A549 (cell line): ENCODE measurements at regions not wholly inside any gene's neighbourhood (a gene's known extent, or its start where the extent isn't known, plus 50 kb on each side); places are given as distances from the start of the nearest gene placed in this dataset.

Experiments
- ATAC-seq, 2 experiments: fragments of 200-7000 bp in 1 of 2; fragments of >200 bp in 1 of 2; cut with Nextera tagmentation in 1 of 2; cut with Tn5 transposase in 1 of 2; 3 replicates each; pipeline versions ENCODE4 v1.8.0 to v1.9.1; 2018 to 2020; ENCODE audit warnings: mild to moderate bottlenecking in 1 of 2, moderate library complexity in 1 of 2
- CTCF ChIA-PET: fragments of 300-600 bp; sonication (Branson Sonifier 250); formaldehyde crosslinking; extraction: SDS; loops from one replicate; lab custom pipeline; 2021; ENCODE audit warnings: antibody characterized with exemption, inconsistent platforms; lab: Yijun Ruan, JAX
- POLR2A ChIA-PET: fragments of 350-600 bp; formaldehyde crosslinking; extraction: SDS; loops from one replicate; lab custom pipeline; 2021; ENCODE audit warnings: antibody characterized with exemption, inconsistent platforms; lab: Yijun Ruan, JAX
- DNase-seq, 2 experiments: peaks; one replicate each; pipeline versions ENCODE4 v3.0.0 to v3.0.0-alpha.2; 2011 to 2016; ENCODE audit warnings: low read depth in 1 of 2, low spot score in 1 of 2
- FAIRE-seq: peaks from 2 replicates; lab custom pipeline; 2011; peaks lifted over from hg19 to GRCh38; lab: Jason Lieb, UNC
- H3K27ac ChIP-seq, 2 experiments: fragments of >200 bp; sonication (Bioruptor Twin); formaldehyde crosslinking; 3 replicates each; pipeline ENCODE4 v1.5.1; 2016 to 2017
- H3K4me1 ChIP-seq: fragments of >200 bp; sonication (Bioruptor Twin); formaldehyde crosslinking; 3 replicates; pipeline ENCODE4 v1.6.1; 2016
- H3K4me2 ChIP-seq: fragments of >200 bp; sonication (Bioruptor Twin); formaldehyde crosslinking; 3 replicates; pipeline ENCODE4 v1.6.1; 2016
- H3K4me3 ChIP-seq: fragments of >200 bp; sonication (Bioruptor Twin); formaldehyde crosslinking; 3 replicates; pipeline ENCODE4 v1.5.1; 2016
- H3K9me3 ChIP-seq: fragments of >200 bp; sonication (Bioruptor Twin); formaldehyde crosslinking; 3 replicates; pipeline ENCODE4 v1.6.1; 2016
- BCL3 ChIP-seq: fragments of >200 bp; sonication (Bioruptor Twin); formaldehyde crosslinking; IDR thresholded peaks from 3 replicates; pipeline ENCODE4 v1.6.1; 2016
- CBX8 ChIP-seq: fragments of 200-600 bp; sonication (generic); IDR thresholded peaks from 2 replicates; pipeline ENCODE4 v1.6.1; 2016
- CEBPB ChIP-seq, 2 experiments: fragments of >200 bp in 1 of 2; sonication (Bioruptor Twin) in 1 of 2; formaldehyde crosslinking in 1 of 2; IDR thresholded peaks; 2 replicates each; pipeline ENCODE4 v1.6.1; 2012 to 2016
- CHD4 ChIP-seq: fragments of 200-600 bp; sonication (generic); IDR thresholded peaks from 2 replicates; pipeline ENCODE4 v1.6.1; 2016; ENCODE audit warnings: antibody characterized with exemption, mild to moderate bottlenecking, borderline replicate concordance
- E2F6 ChIP-seq: IDR thresholded peaks from 2 replicates; pipeline ENCODE4 v1.6.1; 2012; ENCODE audit warnings: low read depth, borderline replicate concordance
- EHF ChIP-seq: fragments of 250-450 bp; sonication (Bioruptor Pico); IDR thresholded peaks from 2 replicates; pipeline ENCODE4 v1.5.0; 2020; ENCODE audit warnings: mild to moderate bottlenecking
- EHMT2 ChIP-seq: fragments of 200-600 bp; sonication (generic); IDR thresholded peaks from 2 replicates; pipeline ENCODE4 v1.6.1; 2016; ENCODE audit warnings: antibody characterized with exemption, low read depth, mild to moderate bottlenecking, moderate library complexity
- ELK1 ChIP-seq: fragments of 150-350 bp; IDR thresholded peaks from 2 replicates; pipeline ENCODE4 v1.6.1; 2014; ENCODE audit warnings: low read depth, mild to moderate bottlenecking, low read length
- FOXS1 ChIP-seq: fragments of 250-450 bp; sonication (Bioruptor Pico); IDR thresholded peaks from 2 replicates; pipeline ENCODE4 v1.5.0; 2020; ENCODE audit warnings: mild to moderate bottlenecking, moderate library complexity
- GATA3 ChIP-seq: IDR thresholded peaks from 2 replicates; pipeline ENCODE4 v1.6.1; 2012; ENCODE audit warnings: borderline replicate concordance
- HDAC2 ChIP-seq: fragments of 200-600 bp; sonication (generic); IDR thresholded peaks from 2 replicates; pipeline ENCODE4 v1.6.1; 2016
- HOXB13 ChIP-seq: fragments of 250-450 bp; sonication (Bioruptor Pico); IDR thresholded peaks from 2 replicates; pipeline ENCODE4 v1.5.0; 2020; ENCODE audit warnings: low read depth, mild to moderate bottlenecking, moderate library complexity
- KDM1A ChIP-seq: fragments of 200-600 bp; sonication (generic); IDR thresholded peaks from 2 replicates; pipeline ENCODE4 v1.6.1; 2016; ENCODE audit warnings: low read depth, mild to moderate bottlenecking
- KDM5A ChIP-seq: fragments of 200-600 bp; sonication (generic); IDR thresholded peaks from 2 replicates; pipeline ENCODE4 v1.6.1; 2016; ENCODE audit warnings: antibody characterized with exemption, mild to moderate bottlenecking
- MAX ChIP-seq: IDR thresholded peaks from 2 replicates; pipeline ENCODE4 v1.6.1; 2012
- MYC ChIP-seq: IDR thresholded peaks from 2 replicates; pipeline ENCODE4 v1.6.1; 2012; ENCODE audit warnings: mild to moderate bottlenecking, inconsistent platforms, low read length, improper control_type of control experiment, borderline replicate concordance
- NFE2L2 ChIP-seq: fragments of 150-350 bp; conservative IDR thresholded peaks from 2 replicates; pipeline ENCODE4 v1.6.1; 2014; ENCODE audit warnings: low read length
- NPAS2 ChIP-seq: fragments of 250-450 bp; sonication (Bioruptor Pico); IDR thresholded peaks from 2 replicates; pipeline ENCODE4 v1.8.0; 2022; ENCODE audit warnings: mild to moderate bottlenecking, moderate library complexity, borderline replicate concordance
- PHF8 ChIP-seq: fragments of 200-600 bp; sonication (generic); IDR thresholded peaks from 2 replicates; pipeline ENCODE4 v1.6.1; 2016; ENCODE audit warnings: low read depth, mild to moderate bottlenecking, antibody characterized with exemption, moderate library complexity, borderline replicate concordance
- POLR2A ChIP-seq: IDR thresholded peaks from 2 replicates; pipeline ENCODE4 v1.6.1; 2012; ENCODE audit warnings: mild to moderate bottlenecking, low read length
- POLR2AphosphoS2 ChIP-seq: conservative IDR thresholded peaks from 2 replicates; pipeline ENCODE4 v1.6.1; 2012; ENCODE audit warnings: low read length, improper control_type of control experiment, inconsistent platforms
- RARB ChIP-seq: fragments of 250-450 bp; sonication (Bioruptor Pico); IDR thresholded peaks from 2 replicates; pipeline ENCODE4 v1.8.0; 2021; ENCODE audit warnings: mild to moderate bottlenecking, moderate library complexity
- RNF2 ChIP-seq: fragments of 200-600 bp; sonication (generic); IDR thresholded peaks from 2 replicates; pipeline ENCODE4 v1.6.1; 2016; ENCODE audit warnings: low read depth, mild to moderate bottlenecking, antibody characterized with exemption, moderate library complexity, borderline replicate concordance
- TP53 ChIP-seq: fragments of 250-450 bp; sonication (Bioruptor Pico); IDR thresholded peaks from 2 replicates; pipeline ENCODE4 v1.5.0; 2021; ENCODE audit warnings: mild to moderate bottlenecking, moderate library complexity
- USF2 ChIP-seq: fragments of 450-650 bp; IDR thresholded peaks from 2 replicates; pipeline ENCODE4 v1.6.1; 2014; ENCODE audit warnings: antibody characterized with exemption
- ZC3H11A ChIP-seq: fragments of 450-650 bp; IDR thresholded peaks from 2 replicates; pipeline ENCODE4 v1.6.1; 2014; ENCODE audit warnings: antibody characterized with exemption, mild to moderate bottlenecking
- ZNF302 ChIP-seq: fragments of 250-450 bp; sonication (Bioruptor Pico); IDR thresholded peaks from 2 replicates; pipeline ENCODE4 v1.9.0; 2021; ENCODE audit warnings: inconsistent platforms, mild to moderate bottlenecking, moderate library complexity
- WGBS: methylation state at CpG from one replicate; pipeline ENCODE4 v1.1.6; 2017; ENCODE audit errors: missing lambda C conversion rate; 5-methylcytosine and 5-hydroxymethylcytosine counted together

GRCh38 chrX:39465906-39466305, 631.9 kb downstream of the BCOR start:
- H3K9me3 ChIP-seq, result no peaks in the 10 kb centered on the region
- H3K4me3 ChIP-seq, result no peak overlapping the region
- 86% methylated on average over 1 of the region's 4 CpGs for WGBS
- ATAC-seq (no peak), DNase-seq (no peak), FAIRE-seq (no peak)
- TF ChIP-seq PHF8, result no peak
- TF ChIP-seq MAX, result no peak
- H3K27ac ChIP-seq, result no peak overlapping the region
- H3K4me1 ChIP-seq, result no peaks in the 10 kb centered on the region
- ChIA-PET POLR2A (no interaction called here), CTCF (interaction anchor here (0.8 to 1.0 kb wide), 2 partner anchors 27 to 204 kb away, joined by 3 read pairs; no protein-coding TSS in a partner anchor)
- H3K4me2 ChIP-seq, result no peak overlapping the region

GRCh38 chrX:39469126-39469525, 628.6 kb downstream of the BCOR start:
- ATAC-seq, result no peak
- no peaks in the 10 kb centered on the region for H3K4me1 ChIP-seq
- 61% methylated on average over 2 of the region's 4 CpGs for WGBS
- no peak overlapping the region for H3K4me2 ChIP-seq
- no peak for FAIRE-seq
- H3K9me3 ChIP-seq, result no peaks in the 10 kb centered on the region
- no peak for DNase-seq
- TF ChIP-seq ZNF302 (CRISPR knock-in tag), result no peak
- TF ChIP-seq EHF (CRISPR knock-in tag), result no peak
- TF ChIP-seq CHD4, result no peak
- no peak for TF ChIP-seq NFE2L2
- TF ChIP-seq E2F6, result no peak
- TF ChIP-seq CBX8, result no peak
- no peak for TF ChIP-seq USF2
- TF ChIP-seq FOXS1 (CRISPR knock-in tag), result no peak
- TF ChIP-seq PHF8, result no peak
- no peak for TF ChIP-seq MAX
- no peak for TF ChIP-seq KDM5A
- TF ChIP-seq KDM1A, result no peak
- no peak for TF ChIP-seq EHMT2
- no peak for TF ChIP-seq HOXB13 (CRISPR knock-in tag)
- no peak for TF ChIP-seq CEBPB (IDR thresholded peaks at IDR 0.05)
- no peak for TF ChIP-seq RNF2
- TF ChIP-seq HDAC2, result no peak
- H3K4me3 ChIP-seq, result no peak overlapping the region
- ChIA-PET CTCF (no interaction called here), POLR2A (no interaction called here)
- H3K27ac ChIP-seq, result no peak overlapping the region

GRCh38 chrX:39470588-39471407, 627.0 kb downstream of the BCOR start:
- WGBS, result 27% methylated on average over 10 of the region's 10 CpGs
- no peaks in the 10 kb centered on the region for H3K4me1 ChIP-seq
- no peak for DNase-seq
- ChIA-PET CTCF (no interaction called here), POLR2A (no interaction called here)
- no peak for ATAC-seq
- no peaks in the 10 kb centered on the region for H3K9me3 ChIP-seq
- no peak overlapping the region for H3K27ac ChIP-seq
- H3K4me2 ChIP-seq, result no peak overlapping the region
- no peak for FAIRE-seq
- H3K4me3 ChIP-seq, result no peak overlapping the region
- TF ChIP-seq RNF2, result no peak
- no peak for TF ChIP-seq E2F6
- no peak for TF ChIP-seq HDAC2
- TF ChIP-seq ZC3H11A, result no peak
- TF ChIP-seq TP53 (CRISPR knock-in tag), result no peak
- no peak for TF ChIP-seq NFE2L2
- TF ChIP-seq NPAS2 (CRISPR knock-in tag), result no peak
- TF ChIP-seq POLR2AphosphoS2, result no peak
- no peak for TF ChIP-seq MYC
- no peak for TF ChIP-seq GATA3
- TF ChIP-seq BCL3, result no peak
- no peak for TF ChIP-seq RARB
- no peak for TF ChIP-seq POLR2A
- no peak for TF ChIP-seq ELK1
- no peak for TF ChIP-seq CBX8
- TF ChIP-seq CHD4, result no peak
- no peak for TF ChIP-seq KDM1A
